ENCODE measurements at regions not wholly inside any gene's neighbourhood (a gene's known extent, or its start where the extent isn't known, plus 50 kb on each side); places are given as distances from the start of the nearest gene placed in this dataset.

GRCh38 chr3:45277636-45278035, 51.5 kb upstream of the TMEM158 start:
- DNase-seq, result no peak
- Mint-ChIP-seq H3K27me3 (ENCODE audit: low read depth) (peaks cover 33% of the 10 kb centered on the region), H3K4me3 (no peak overlapping the region), H3K4me1 (ENCODE audit: low read depth) (no peaks in the 10 kb centered on the region), H3K36me3 (ENCODE audit: insufficient read depth) (no peaks in the 10 kb centered on the region), H3K9me3 (peaks cover 27% of the 10 kb centered on the region)
- no peak for ATAC-seq

DNA sequence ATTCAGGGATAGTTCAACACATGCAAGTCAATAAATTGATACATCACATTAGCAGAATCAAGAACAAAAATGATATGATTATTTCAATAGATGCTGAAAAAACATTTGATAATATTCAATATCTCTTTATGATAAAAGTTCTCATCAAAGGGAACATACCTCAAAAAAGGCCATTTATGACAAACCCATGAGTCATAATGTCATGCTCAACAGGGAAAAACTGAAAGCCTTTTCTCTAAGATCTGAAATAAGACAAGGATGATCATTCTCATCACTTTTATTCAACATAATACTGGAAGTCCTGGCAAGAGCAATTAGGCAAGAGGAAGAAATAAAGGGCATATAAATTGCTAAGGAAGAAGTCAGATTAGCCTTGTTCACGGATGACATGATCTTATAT, 54.1 kb upstream of the TMEM158 start:
- H3K9me3 Mint-ChIP-seq, result peaks cover 27% of the 10 kb centered on the region
- no peaks in the 10 kb centered on the region for H3K36me3 Mint-ChIP-seq (ENCODE audit: insufficient read depth)
- DNase-seq, result no peak
- no peak for ATAC-seq
- H3K4me3 Mint-ChIP-seq, result no peak overlapping the region
- peaks cover 28% of the 10 kb centered on the region for H3K27me3 Mint-ChIP-seq (ENCODE audit: low read depth)
- H3K4me1 Mint-ChIP-seq (ENCODE audit: low read depth), result no peaks in the 10 kb centered on the region

DNA sequence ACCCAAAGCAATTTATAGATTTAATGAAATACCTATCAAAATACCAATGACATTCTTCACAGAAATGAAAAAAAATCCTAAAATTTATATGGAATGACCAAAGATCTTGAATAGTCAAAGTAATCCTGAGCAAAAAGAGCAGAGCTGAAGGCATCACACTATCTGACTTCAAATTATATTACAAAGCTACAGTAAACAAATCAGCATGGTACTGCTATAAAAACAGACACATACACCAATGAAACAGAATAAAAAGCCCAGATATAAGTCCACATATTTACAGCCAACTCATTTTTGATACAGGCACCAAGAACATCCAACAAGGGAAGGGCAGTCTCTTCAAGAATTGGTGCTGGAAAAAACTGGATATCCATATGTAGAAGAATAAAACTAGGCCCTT, 54.9 kb upstream of the TMEM158 start:
- H3K4me1 Mint-ChIP-seq (ENCODE audit: low read depth), result no peaks in the 10 kb centered on the region
- H3K9me3 Mint-ChIP-seq, result peaks cover 27% of the 10 kb centered on the region
- no peak overlapping the region for H3K4me3 Mint-ChIP-seq
- DNase-seq, result no peak
- ATAC-seq, result no peak
- H3K36me3 Mint-ChIP-seq (ENCODE audit: insufficient read depth), result no peaks in the 10 kb centered on the region
- H3K27me3 Mint-ChIP-seq (ENCODE audit: low read depth), result peaks cover 29% of the 10 kb centered on the region

GRCh38 chr3:45283471-45283870, 57.4 kb upstream of the TMEM158 start:
- Mint-ChIP-seq H3K4me1 (ENCODE audit: low read depth) (no peaks in the 10 kb centered on the region), H3K36me3 (ENCODE audit: insufficient read depth) (peaks cover 4% of the 10 kb centered on the region), H3K9me3 (peaks cover 19% of the 10 kb centered on the region), H3K4me3 (no peak overlapping the region), H3K27me3 (ENCODE audit: low read depth) (peaks cover 31% of the 10 kb centered on the region)
- no peak for ATAC-seq
- no peak for DNase-seq

- Mint-ChIP-seq H3K27me3 (ENCODE audit: low read depth) (peaks cover 26% of the 10 kb centered on the region), H3K36me3 (ENCODE audit: insufficient read depth) (no peaks in the 10 kb centered on the region), H3K4me3 (no peak overlapping the region), H3K4me1 (ENCODE audit: low read depth) (no peaks in the 10 kb centered on the region), H3K9me3 (peaks cover 7% of the 10 kb centered on the region)
- ATAC-seq (no peak), DNase-seq (no peak)
Observed at GRCh38 chr3:45297331-45297730, 71.2 kb upstream of the TMEM158 start.

- H3K36me3 Mint-ChIP-seq (ENCODE audit: insufficient read depth), result no peaks in the 10 kb centered on the region
- H3K27me3 Mint-ChIP-seq (ENCODE audit: low read depth), result peaks cover 32% of the 10 kb centered on the region
- peaks cover 10% of the 10 kb centered on the region for H3K9me3 Mint-ChIP-seq
- H3K4me1 Mint-ChIP-seq (ENCODE audit: low read depth), result no peaks in the 10 kb centered on the region
- no peak for DNase-seq
- no peak overlapping the region for H3K4me3 Mint-ChIP-seq
- no peak for ATAC-seq
Observed at GRCh38 chr3:45302470-45302869, 76.4 kb upstream of the TMEM158 start.

DNA sequence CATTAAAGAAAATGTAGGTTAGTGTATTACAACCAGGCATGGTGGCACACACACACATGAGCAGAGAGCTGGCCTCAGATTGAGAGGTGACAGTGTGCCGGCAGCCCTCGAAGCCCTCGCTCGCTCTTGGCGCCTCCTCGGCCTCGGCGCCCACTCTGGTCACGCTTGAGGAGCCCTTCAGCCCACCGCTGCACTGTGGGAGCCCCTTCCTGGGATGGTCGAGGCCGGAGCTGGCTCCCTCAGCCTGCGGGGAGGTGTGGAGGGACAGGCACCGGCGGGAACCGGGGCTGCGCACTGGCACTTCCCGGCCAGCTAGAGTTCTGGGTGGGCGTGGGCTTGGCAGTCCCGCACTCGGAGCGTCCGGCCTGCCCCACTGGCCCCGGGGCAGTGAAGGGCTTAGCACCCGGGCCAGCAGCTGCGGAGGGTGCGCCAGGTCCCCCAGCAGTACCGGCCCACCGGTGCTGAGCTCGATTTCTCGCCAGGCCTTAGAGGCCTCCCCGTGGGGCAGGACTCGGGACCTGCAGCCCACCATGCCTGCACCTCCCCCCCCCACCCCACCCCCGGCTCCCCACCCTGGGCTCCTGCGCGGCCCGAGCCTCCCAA, 80.4 kb upstream of the TMEM158 start:
- peaks cover 9% of the 10 kb centered on the region for H3K27me3 Mint-ChIP-seq (ENCODE audit: low read depth)
- no peaks in the 10 kb centered on the region for H3K4me1 Mint-ChIP-seq (ENCODE audit: low read depth)
- H3K36me3 Mint-ChIP-seq (ENCODE audit: insufficient read depth), result no peaks in the 10 kb centered on the region
- no peak overlapping the region for H3K4me3 Mint-ChIP-seq
- peaks cover 5% of the 10 kb centered on the region for H3K9me3 Mint-ChIP-seq
- ATAC-seq (no peak), DNase-seq (no peak)

DNA sequence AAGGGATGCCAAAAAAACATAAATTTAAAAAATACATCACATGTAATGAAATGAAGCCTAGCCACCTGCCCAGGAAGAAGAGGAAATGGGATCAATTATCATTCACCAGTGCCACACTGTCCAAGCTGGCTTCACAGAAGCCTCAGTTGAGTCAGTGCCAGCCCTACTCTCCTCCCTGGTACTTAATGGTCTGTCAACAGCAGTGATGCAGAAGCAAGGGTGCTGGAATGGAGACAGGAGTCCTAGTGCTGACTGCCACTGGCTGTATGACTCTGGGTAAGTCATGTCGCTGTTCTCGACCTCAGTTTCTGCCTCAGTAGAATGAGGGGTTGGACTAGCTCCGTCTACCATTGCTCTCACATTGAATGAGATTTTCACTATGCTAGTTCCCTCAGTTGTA, 78.5 kb upstream of the LARS2 start:
- DNase-seq (no peak), ATAC-seq (no peak)
- Mint-ChIP-seq H3K36me3 (ENCODE audit: insufficient read depth) (no peaks in the 10 kb centered on the region), H3K4me3 (no peak overlapping the region), H3K9me3 (no peaks in the 10 kb centered on the region), H3K27me3 (ENCODE audit: low read depth) (peaks cover 17% of the 10 kb centered on the region), H3K4me1 (ENCODE audit: low read depth) (no peaks in the 10 kb centered on the region)

GRCh38 chr3:45311327-45311726, 77.0 kb upstream of the LARS2 start:
- H3K4me1 Mint-ChIP-seq (ENCODE audit: low read depth), result no peaks in the 10 kb centered on the region
- DNase-seq (no peak), ATAC-seq (no peak)
- no peak overlapping the region for H3K4me3 Mint-ChIP-seq
- no peaks in the 10 kb centered on the region for H3K9me3 Mint-ChIP-seq
- H3K27me3 Mint-ChIP-seq (ENCODE audit: low read depth), result peaks cover 17% of the 10 kb centered on the region
- H3K36me3 Mint-ChIP-seq (ENCODE audit: insufficient read depth), result no peaks in the 10 kb centered on the region

GRCh38 chr3:45311953-45312801, 76.2 kb upstream of the LARS2 start:
- no peak for ATAC-seq
- no peaks in the 10 kb centered on the region for H3K9me3 Mint-ChIP-seq
- no peaks in the 10 kb centered on the region for H3K36me3 Mint-ChIP-seq (ENCODE audit: insufficient read depth)

DNA sequence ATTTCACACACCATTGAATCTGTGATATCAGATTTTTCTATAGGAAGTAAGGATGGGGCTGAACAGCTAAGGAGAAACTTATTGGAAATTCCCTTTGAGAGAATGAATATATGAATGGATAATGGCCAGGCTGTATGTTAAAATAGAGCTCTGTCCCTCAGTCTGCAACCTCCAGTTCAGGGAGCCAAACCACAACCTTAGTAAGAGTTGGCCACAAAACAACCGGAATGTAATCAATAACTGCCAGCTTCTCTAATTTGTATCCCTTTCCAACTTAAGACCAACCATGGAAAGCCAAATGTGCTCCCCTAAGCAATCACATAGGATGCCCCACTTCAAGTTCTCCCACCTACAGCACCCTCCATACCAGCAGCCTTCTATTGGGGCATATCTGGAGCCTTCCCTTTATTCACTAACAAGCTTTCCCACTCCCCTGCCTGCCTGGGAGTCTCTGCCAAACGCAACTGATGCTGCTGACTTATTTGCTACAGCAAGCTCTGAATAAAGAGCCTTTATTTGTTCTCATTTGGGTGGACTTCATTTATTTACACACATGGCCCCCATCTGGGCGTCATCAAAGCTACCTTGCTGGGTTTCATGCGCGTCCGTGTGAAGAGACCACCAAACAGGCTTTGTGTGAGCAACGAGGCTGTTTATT, 75.4 kb upstream of the LARS2 start:
- Mint-ChIP-seq H3K36me3 (ENCODE audit: insufficient read depth) (no peaks in the 10 kb centered on the region), H3K4me3 (no peak overlapping the region), H3K27me3 (ENCODE audit: low read depth) (peaks cover 14% of the 10 kb centered on the region), H3K9me3 (no peaks in the 10 kb centered on the region), H3K4me1 (ENCODE audit: low read depth) (no peaks in the 10 kb centered on the region)
- ATAC-seq, result no peak
- DNase-seq, result no peak

More at GRCh38 chr3:45311953-45312801, 76.2 kb upstream of the LARS2 start:
- no peaks in the 10 kb centered on the region for H3K4me1 Mint-ChIP-seq (ENCODE audit: low read depth)
- H3K4me3 Mint-ChIP-seq, result no peak overlapping the region
- DNase-seq, result no peak
- H3K27me3 Mint-ChIP-seq (ENCODE audit: low read depth), result peaks cover 15% of the 10 kb centered on the region

- Mint-ChIP-seq H3K27me3 (ENCODE audit: low read depth) (peaks cover 14% of the 10 kb centered on the region), H3K4me3 (no peak overlapping the region), H3K36me3 (ENCODE audit: insufficient read depth) (no peaks in the 10 kb centered on the region), H3K9me3 (no peaks in the 10 kb centered on the region), H3K4me1 (ENCODE audit: low read depth) (no peaks in the 10 kb centered on the region)
- no peak for ATAC-seq
- DNase-seq, result no peak
Observed at GRCh38 chr3:45313743-45314403, 74.5 kb upstream of the LARS2 start.

DNA sequence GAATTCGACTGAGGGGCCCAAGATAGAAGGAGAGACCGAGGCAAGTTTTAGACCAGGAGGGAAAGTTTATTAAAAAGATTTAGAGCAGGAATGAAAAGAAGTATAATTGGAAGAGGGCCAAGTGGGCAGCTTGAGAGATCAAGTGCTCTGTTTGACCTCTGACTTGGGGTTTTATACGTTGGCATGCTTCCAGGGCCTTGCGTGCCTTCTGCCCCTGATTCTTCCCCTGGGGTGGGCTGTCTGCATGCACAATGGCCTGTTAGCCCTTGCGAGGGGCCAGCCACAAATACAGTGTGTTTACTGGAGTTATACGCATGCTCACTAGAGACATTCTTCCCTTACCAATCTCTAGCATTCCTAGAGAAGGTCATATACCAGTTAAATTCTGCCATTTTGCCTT, 70.7 kb upstream of the LARS2 start:
- no peaks in the 10 kb centered on the region for H3K9me3 Mint-ChIP-seq
- DNase-seq (no peak), ATAC-seq (no peak)
- H3K4me1 Mint-ChIP-seq (ENCODE audit: low read depth), result peaks cover 3% of the 10 kb centered on the region
- H3K36me3 Mint-ChIP-seq (ENCODE audit: insufficient read depth), result no peaks in the 10 kb centered on the region
- H3K4me3 Mint-ChIP-seq, result no peak overlapping the region
- H3K27me3 Mint-ChIP-seq (ENCODE audit: low read depth), result peaks cover 4% of the 10 kb centered on the region

- ATAC-seq (no peak), DNase-seq (no peak)
- Mint-ChIP-seq H3K36me3 (ENCODE audit: insufficient read depth) (no peaks in the 10 kb centered on the region), H3K4me1 (ENCODE audit: low read depth) (peaks cover 3% of the 10 kb centered on the region), H3K9me3 (no peaks in the 10 kb centered on the region), H3K27me3 (ENCODE audit: low read depth) (no peaks in the 10 kb centered on the region), H3K4me3 (no peak overlapping the region)
Observed at GRCh38 chr3:45318689-45319088, 69.7 kb upstream of the LARS2 start.

All from activated T-cell treated with anti-CD3 and anti-CD28 coated beads, Interleukin-2, amount 50 U/mL, for 4 hours (primary cell).